ENCODE measurements at regions not wholly inside any gene's neighbourhood (a gene's known extent, or its start where the extent isn't known, plus 50 kb on each side); places are given as distances from the start of the nearest gene placed in this dataset.

DNA sequence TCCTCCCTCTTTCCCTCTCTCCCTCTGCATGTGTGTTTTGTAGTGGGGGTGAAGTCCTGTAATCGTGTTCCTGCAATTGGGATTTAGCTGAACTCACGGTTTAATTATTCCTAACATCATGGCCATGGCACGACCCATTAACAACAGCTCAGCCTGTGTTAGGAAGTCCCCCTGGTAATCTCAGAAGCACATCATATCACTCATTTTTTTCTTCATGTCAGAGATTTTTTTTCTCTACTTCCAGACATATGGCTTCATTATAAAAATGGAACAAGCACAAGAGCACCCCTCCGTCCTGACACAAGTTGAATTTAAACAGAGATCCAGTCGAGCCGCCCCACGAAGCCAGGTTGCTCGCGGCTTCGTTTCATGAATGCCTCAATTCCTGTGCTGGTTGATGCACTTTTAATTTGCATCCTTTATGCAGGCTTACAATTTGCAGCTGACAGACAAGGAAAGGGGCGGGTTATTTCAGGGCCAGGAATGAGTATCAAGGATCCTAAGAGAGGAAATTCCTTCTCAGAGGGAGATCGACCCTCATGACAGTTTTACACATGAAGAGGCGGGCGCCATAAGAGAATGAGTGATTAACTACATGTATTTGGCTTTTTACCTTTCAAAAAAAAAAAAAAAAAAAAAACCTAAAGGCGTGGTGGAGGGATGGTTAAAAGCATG, 192.9 kb downstream of the MAF start:
- no peak for TF ChIP-seq ZNF556 (CRISPR knock-in tag; IDR thresholded peaks at IDR 0.05; ENCODE audit: borderline replicate concordance)
- TF ChIP-seq JUNB (CRISPR knock-in tag; IDR thresholded peaks at IDR 0.05; ENCODE audit: borderline replicate concordance) = no peak
- TF ChIP-seq ZBTB7A (CRISPR knock-in tag; IDR thresholded peaks at IDR 0.05) = no peak
- TF ChIP-seq TCF7L2 (IDR thresholded peaks at IDR 0.05; ENCODE audit: low read depth, low read length) = no peak
- TF ChIP-seq MYC (CRISPR knock-in tag; IDR thresholded peaks at IDR 0.05; ENCODE audit: borderline replicate concordance) = no peak
- no peak for TF ChIP-seq SMARCC2 (IDR thresholded peaks at IDR 0.05)
- no peak for TF ChIP-seq CBFB (CRISPR knock-in tag; IDR thresholded peaks at IDR 0.05)
- no peak for TF ChIP-seq JUN (CRISPR knock-in tag; IDR thresholded peaks at IDR 0.05)
- TF ChIP-seq HNRNPK (IDR thresholded peaks at IDR 0.05; ENCODE audit: low read depth, low read length, poor library complexity, severe bottlenecking) = no peak
- no peak for TF ChIP-seq KLF16 (CRISPR knock-in tag; IDR thresholded peaks at IDR 0.05)
- no peak for TF ChIP-seq SRSF1 (optimal IDR thresholded peaks at IDR 0.05; ENCODE audit: low read depth, low read length)
- no peak for TF ChIP-seq EP300 (IDR thresholded peaks at IDR 0.05; ENCODE audit: low read depth in 2 of 2, low read length in 2 of 2)
- no peak for TF ChIP-seq EP300 (CRISPR knock-in tag; IDR thresholded peaks at IDR 0.05; ENCODE audit: borderline replicate concordance)
- TF ChIP-seq TBP (CRISPR knock-in tag; IDR thresholded peaks at IDR 0.05) = no peak
